PC-9 (cell line): ENCODE measurements at regions not wholly inside any gene's neighbourhood (a gene's known extent, or its start where the extent isn't known, plus 50 kb on each side); places are given as distances from the start of the nearest gene placed in this dataset.

ENCODE experiments used
- BruUV-seq: library from RNA; stranded (reverse); fragments of 400-500 nt; replicated peaks from 2 replicates; lab custom pipeline; 2021; lab: Mats Ljungman, UMichigan
- CTCF ChIA-PET: fragments of 300-600 bp; sonication (Branson Sonifier 250); formaldehyde crosslinking; loops from one replicate; lab custom pipeline; 2022; ENCODE audit warnings: antibody characterized with exemption; lab: Charles Lee
- POLR2A ChIA-PET: fragments of 300-600 bp; sonication (Branson Sonifier 250); formaldehyde crosslinking; loops from one replicate; lab custom pipeline; 2022; ENCODE audit warnings: antibody characterized with exemption; ENCODE audit not compliant: unreplicated experiment; lab: Charles Lee
- DNase-seq, 2 experiments: peaks; one replicate each; pipeline versions ENCODE4 v3.0.0 to v3.0.0-alpha.2; 2015 to 2022; ENCODE audit warnings: mixed read lengths in 1 of 2
- H2AFZ ChIP-seq: fragments of 200-600 bp; sonication (generic); 2 replicates; pipeline ENCODE4 v1.8.1; 2017; ENCODE audit warnings: antibody characterized with exemption
- H3F3A ChIP-seq: fragments of 200-600 bp; sonication (generic); 2 replicates; pipeline ENCODE4 v1.8.1; 2017; ENCODE audit warnings: antibody characterized with exemption, mild to moderate bottlenecking, low read depth; ENCODE audit not compliant: insufficient read depth
- H3K27ac ChIP-seq: fragments of 200-600 bp; sonication (generic); 2 replicates; pipeline ENCODE4 v1.6.1; 2016; ENCODE audit warnings: mixed run types
- H3K27me3 ChIP-seq: fragments of 200-600 bp; sonication (generic); 2 replicates; pipeline ENCODE4 v1.6.1; 2016; ENCODE audit warnings: low read depth, mixed run types; ENCODE audit not compliant: insufficient read depth
- H3K36me3 ChIP-seq: fragments of 200-600 bp; sonication (generic); 2 replicates; pipeline ENCODE4 v1.6.1; 2016; ENCODE audit warnings: low read depth, mixed run types
- H3K4me1 ChIP-seq: fragments of 200-600 bp; sonication (generic); replicated peaks from 2 replicates; pipeline ENCODE4 v1.6.1; 2016; ENCODE audit warnings: mixed run types; ENCODE audit not compliant: insufficient read depth
- H3K4me2 ChIP-seq: fragments of 200-600 bp; sonication (generic); 2 replicates; pipeline ENCODE4 v1.6.1; 2017; ENCODE audit warnings: mixed run types
- H3K4me3 ChIP-seq: fragments of 200-600 bp; sonication (generic); 2 replicates; pipeline ENCODE4 v1.6.1; 2016; ENCODE audit warnings: mixed run types
- H3K79me2 ChIP-seq: fragments of 200-600 bp; sonication (generic); 2 replicates; pipeline ENCODE4 v1.6.1; 2017; ENCODE audit warnings: low read depth, mixed run types
- H3K9me2 ChIP-seq: fragments of 200-600 bp; sonication (generic); 2 replicates; pipeline ENCODE4 v1.8.1; 2017; ENCODE audit warnings: mild to moderate bottlenecking; ENCODE audit not compliant: insufficient read depth
- H3K9me3 ChIP-seq: fragments of 200-600 bp; sonication (generic); 2 replicates; pipeline ENCODE4 v1.8.1; 2016; ENCODE audit warnings: low read depth; ENCODE audit not compliant: insufficient read depth
- H4K20me1 ChIP-seq: fragments of 200-600 bp; sonication (generic); 2 replicates; pipeline ENCODE4 v1.8.1; 2017; ENCODE audit not compliant: insufficient read depth
- CTCF ChIP-seq: fragments of 200-600 bp; sonication (generic); conservative IDR thresholded peaks from 2 replicates; pipeline ENCODE4 v1.6.1; 2017; ENCODE audit warnings: mixed run types, antibody characterized with exemption, mild to moderate bottlenecking, moderate library complexity
- EZH2 ChIP-seq: fragments of 200-600 bp; sonication (generic); IDR thresholded peaks from 2 replicates; pipeline ENCODE4 v1.8.0; 2017; ENCODE audit warnings: antibody characterized with exemption, low read depth
- intact Hi-C: fragments of 100-400 bp; cut with micrococcal nuclease; formaldehyde crosslinking; loops from one replicate; pipeline ENCODE4 v1.10.0; 2022; ENCODE audit not compliant: unreplicated experiment

GRCh38 chr16:74232806-74233465 is 63.7 kb upstream of the PSMD7 start:
- Histone ChIP-seq H3K79me2 (no peaks in the 10 kb centered on the region), H4K20me1 (no peaks in the 10 kb centered on the region; the same call in 1 of the 2 replicates), H2AFZ (no peak overlapping the region), H3K27ac (no peak overlapping the region), H3K27me3 (peaks cover 68% of the 10 kb centered on the region), H3K4me1 (no peaks in the 10 kb centered on the region), H3K4me3 (no peak overlapping the region), H3K9me2 (no peaks in the 10 kb centered on the region), H3K9me3 (no peaks in the 10 kb centered on the region), H3F3A (no peaks in the 10 kb centered on the region), H3K4me2 (no peak overlapping the region), H3K36me3 (no peaks in the 10 kb centered on the region)
- POLR2A ChIA-PET = no interaction called here
- no peak for DNase-seq
- TF ChIP-seq EZH2 = no peak
- TF ChIP-seq CTCF = no peak
- CTCF ChIA-PET = no interaction called here
- no TSS peak for BruUV-seq
- intact Hi-C loops = no loop called here

- no peaks in the 10 kb centered on the region; the same call in 1 of the 2 replicates for H4K20me1 ChIP-seq
- CTCF ChIA-PET = no interaction called here
- no peak for DNase-seq
Measured at GRCh38 chr16:74230126-74230525, 66.5 kb upstream of the PSMD7 start.

GRCh38 chr16:74226338-74226954 is 70.2 kb upstream of the PSMD7 start:
- BruUV-seq = no TSS peak
- intact Hi-C loops = no loop called here
- ChIA-PET CTCF (no interaction called here), POLR2A (interaction anchor here (0.7 kb wide), 1 partner anchor 1989 kb away, joined by 3 read pairs; no protein-coding TSS in a partner anchor)
- H3F3A ChIP-seq = no peaks in the 10 kb centered on the region
- H3K9me3 ChIP-seq = no peaks in the 10 kb centered on the region
- no peak overlapping the region for H2AFZ ChIP-seq
- H3K36me3 ChIP-seq = no peaks in the 10 kb centered on the region
- H3K27me3 ChIP-seq = peaks cover 31% of the 10 kb centered on the region
- H3K4me2 ChIP-seq = no peak overlapping the region
- no peaks in the 10 kb centered on the region for H3K4me1 ChIP-seq
- H3K79me2 ChIP-seq = no peaks in the 10 kb centered on the region
- TF ChIP-seq CTCF (peak; percentile 63), EZH2 (no peak)
- no peak overlapping the region for H3K4me3 ChIP-seq
- no peaks in the 10 kb centered on the region for H3K9me2 ChIP-seq
- H4K20me1 ChIP-seq = no peaks in the 10 kb centered on the region
- H3K27ac ChIP-seq = no peak overlapping the region
- no peak for DNase-seq

More at GRCh38 chr16:74230126-74230525, 66.5 kb upstream of the PSMD7 start:
- no peaks in the 10 kb centered on the region for H3K9me3 ChIP-seq
- H3K36me3 ChIP-seq = no peaks in the 10 kb centered on the region
- no peak overlapping the region for H3K27ac ChIP-seq
- no peaks in the 10 kb centered on the region for H3K9me2 ChIP-seq
- H3K4me1 ChIP-seq = no peaks in the 10 kb centered on the region
- no peak overlapping the region for H2AFZ ChIP-seq
- no peak for TF ChIP-seq CTCF
- TF ChIP-seq EZH2 = no peak
- POLR2A ChIA-PET = no interaction called here
- H3K79me2 ChIP-seq = no peaks in the 10 kb centered on the region
- intact Hi-C loops = no loop called here
- peaks cover 41% of the 10 kb centered on the region for H3K27me3 ChIP-seq
- no peak overlapping the region for H3K4me3 ChIP-seq
- no TSS peak for BruUV-seq
- H3F3A ChIP-seq = no peaks in the 10 kb centered on the region
- H3K4me2 ChIP-seq = no peak overlapping the region
